H1 (cell line): ENCODE measurements at regions not wholly inside any gene's neighbourhood (a gene's known extent, or its start where the extent isn't known, plus 50 kb on each side); places are given as distances from the start of the nearest gene placed in this dataset.

Experiments
- ASH2L ChIP-seq: fragments of 200-600, 300-600 bp; sonication (generic); IDR thresholded peaks from one replicate; pipeline ENCODE4 v1.7.1; 2017; ENCODE audit warnings: low read length
- CHD7 ChIP-seq: fragments of 300-600 bp; sonication (generic); IDR thresholded peaks from 2 replicates; pipeline ENCODE4 v1.7.1; 2012; ENCODE audit warnings: low read length, moderate library complexity, mild to moderate bottlenecking, inconsistent platforms; ENCODE audit not compliant: insufficient replicate concordance
- MAX ChIP-seq: IDR thresholded peaks from 2 replicates; pipeline ENCODE4 v1.6.1; 2012; ENCODE audit warnings: inconsistent platforms
- PHF8 ChIP-seq: fragments of 200-600 bp; sonication (generic); conservative IDR thresholded peaks from 2 replicates; pipeline ENCODE4 v1.7.1; 2012; ENCODE audit warnings: low read depth, mild to moderate bottlenecking, inconsistent platforms, low read length, moderate library complexity
- POLR2A ChIP-seq, 2 experiments: IDR thresholded peaks; 1 replicate in 1 of 2; 2 replicates in 1 of 2; pipeline ENCODE4 v1.6.1; 2011; ENCODE audit warnings: low read depth in 2 of 2, low read length in 2 of 2, mild to moderate bottlenecking in 2 of 2; ENCODE audit errors: control extremely low read depth in 1 of 2

GRCh38 chr4:108532738-108533137 lies 87.6 kb upstream of the RPL34 start (continued):
- TF ChIP-seq CHD7 (no peak), ASH2L (no peak), POLR2A (IDR thresholded peaks at IDR 0.05; ENCODE audit: control extremely low read depth in 1 of 2, low read depth in 2 of 2, low read length in 2 of 2) (no peak), MAX (no peak), PHF8 (no peak)
- TF ChIP-seq, all 59 proteins: peak for 0
